IPS DF 4.7 (cell line): ENCODE measurements at regions not wholly inside any gene's neighbourhood (a gene's known extent, or its start where the extent isn't known, plus 50 kb on each side); places are given as distances from the start of the nearest gene placed in this dataset.
"Not testable (repeated sequence)": the region's sequence is repeated elsewhere in the genome, so short reads cannot be mapped to it uniquely, and the experiment has no call there.

Source experiments
- DNase-seq: peaks from one replicate; pipeline ENCODE4 v3.0.0-alpha.2; 2013; ENCODE audit warnings: low spot score; ENCODE audit errors: extremely low read depth

- DNase-seq: not testable (repeated sequence)
Observed at GRCh38 chr6:71360556-71361335, 72.1 kb downstream of the OGFRL1 start.

GRCh38 chr6:71364889-71365542, 76.4 kb downstream of the OGFRL1 start:
- DNase-seq: no peak

GRCh38 chr6:71367756-71368155, 79.1 kb downstream of the OGFRL1 start:
- DNase-seq: no peak

- DNase-seq: no peak
Observed at GRCh38 chr6:71368284-71368683, 79.7 kb downstream of the OGFRL1 start.

GRCh38 chr6:71371559-71371958, 82.9 kb downstream of the OGFRL1 start:
- no peak for DNase-seq

- DNase-seq: no peak
Observed at GRCh38 chr6:71373943-71374342, 85.3 kb downstream of the OGFRL1 start.

GRCh38 chr6:71375676-71376075, 87.1 kb downstream of the OGFRL1 start:
- no peak for DNase-seq

GRCh38 chr6:71376830-71377229, 88.2 kb downstream of the OGFRL1 start:
- DNase-seq: no peak

GRCh38 chr6:71383476-71383875, 94.9 kb downstream of the OGFRL1 start:
- DNase-seq: no peak

- no peak for DNase-seq
Observed at GRCh38 chr6:71383901-71384489, 95.4 kb downstream of the OGFRL1 start.

- DNase-seq: no peak
Observed at GRCh38 chr6:71385111-71385822, 96.7 kb downstream of the OGFRL1 start.

GRCh38 chr6:71386215-71386614, 97.6 kb downstream of the OGFRL1 start:
- no peak for DNase-seq

- DNase-seq: no peak
Observed at GRCh38 chr6:71387179-71387578, 98.6 kb downstream of the OGFRL1 start.

- no peak for DNase-seq
Observed at GRCh38 chr6:71388068-71388744, 99.6 kb downstream of the OGFRL1 start.

- no peak for DNase-seq
Observed at GRCh38 chr6:71388856-71389527, 100.4 kb downstream of the OGFRL1 start.

GRCh38 chr6:71391126-71391525, 102.5 kb downstream of the OGFRL1 start:
- no peak for DNase-seq

- no peak for DNase-seq
Observed at GRCh38 chr6:71392276-71392675, 103.7 kb downstream of the OGFRL1 start.

- DNase-seq: no peak
Observed at GRCh38 chr6:71393471-71393870, 104.9 kb downstream of the OGFRL1 start.

- DNase-seq: no peak
Observed at GRCh38 chr6:71393981-71394432, 105.4 kb downstream of the OGFRL1 start.

- DNase-seq: no peak
Observed at GRCh38 chr6:71394926-71395325, 106.3 kb downstream of the OGFRL1 start.
